Stomach (tissue), 4 donors: ENCODE measurements at regions not wholly inside any gene's neighbourhood (a gene's known extent, or its start where the extent isn't known, plus 50 kb on each side); places are given as distances from the start of the nearest gene placed in this dataset.

Experiments
- CTCF ChIP-seq, 7 experiments: fragments of 450-650 bp in 4 of 7; fragments of 200-600 bp in 3 of 7; sonication (generic) in 3 of 7; IDR thresholded peaks; one replicate each; pipeline ENCODE4 v1.5.1; 2016 to 2019; ENCODE audit warnings: antibody characterized with exemption in 7 of 7, control low read depth in 2 of 7, mild to moderate bottlenecking in 1 of 7
- POLR2A ChIP-seq, 4 donors: fragments of 450-650 bp; IDR thresholded peaks; one replicate each; pipeline ENCODE4 v1.6.1; 2016; ENCODE audit warnings: antibody characterized with exemption in 4 of 4, control low read depth in 2 of 4, mild to moderate bottlenecking in 1 of 4, moderate library complexity in 1 of 4
- POLR2AphosphoS5 ChIP-seq, 3 donors: sonication (generic); formaldehyde crosslinking; IDR thresholded peaks; one replicate each; pipeline ENCODE4 v1.6.1; 2016; ENCODE audit warnings: antibody characterized with exemption in 3 of 3

- TF ChIP-seq POLR2A (IDR thresholded peaks at IDR 0.05) = no peak
- TF ChIP-seq CTCF (IDR thresholded peaks at IDR 0.05) = no peak
- TF ChIP-seq POLR2AphosphoS5 (IDR thresholded peaks at IDR 0.05) = no peak
These were observed 126.7 kb downstream of the PRRX1 start for GRCh38 chr1:170790651-170791071.
